HuH-7.5 (cell line): ENCODE measurements at regions not wholly inside any gene's neighbourhood (a gene's known extent, or its start where the extent isn't known, plus 50 kb on each side); places are given as distances from the start of the nearest gene placed in this dataset.
"Not testable (repeated sequence)": the region's sequence is repeated elsewhere in the genome, so short reads cannot be mapped to it uniquely, and the experiment has no call there.

Experiments
- DNase-seq: peaks from one replicate; pipeline ENCODE4 v3.0.0; 2011; ENCODE audit warnings: low spot score

GRCh38 chr9:81344366-81344765 is 345.0 kb downstream of the TLE1 start:
- no peak for DNase-seq

DNA sequence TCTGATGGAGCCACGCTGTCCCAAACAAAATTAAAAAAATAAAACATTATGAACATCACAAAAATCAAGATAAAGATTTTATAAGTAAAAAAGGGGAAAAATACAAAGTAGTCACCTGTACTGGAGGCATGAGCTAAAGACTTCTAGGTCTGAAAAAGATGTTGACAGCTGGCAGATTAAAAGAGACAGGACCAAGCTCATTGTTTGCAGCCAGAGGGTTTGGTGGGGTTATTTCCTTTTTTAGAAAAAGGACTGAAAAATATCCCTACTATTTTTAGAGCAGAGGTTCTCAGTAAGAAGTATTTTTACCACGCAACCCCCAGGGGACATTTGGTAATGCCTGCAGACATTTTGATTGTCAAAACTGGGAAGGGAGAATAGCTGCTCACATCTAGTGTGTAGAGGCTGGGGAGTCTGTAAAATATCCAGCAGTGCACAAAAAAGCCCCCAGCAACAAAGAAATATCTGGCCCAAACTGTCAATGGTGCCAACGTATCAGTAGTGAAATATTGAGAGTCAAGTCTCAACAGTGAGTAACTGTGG is 353.4 kb downstream of the TLE1 start:
- no peak for DNase-seq

- no peak for DNase-seq
These were observed 367.8 kb downstream of the TLE1 start for GRCh38 chr9:81321551-81321950.

DNA sequence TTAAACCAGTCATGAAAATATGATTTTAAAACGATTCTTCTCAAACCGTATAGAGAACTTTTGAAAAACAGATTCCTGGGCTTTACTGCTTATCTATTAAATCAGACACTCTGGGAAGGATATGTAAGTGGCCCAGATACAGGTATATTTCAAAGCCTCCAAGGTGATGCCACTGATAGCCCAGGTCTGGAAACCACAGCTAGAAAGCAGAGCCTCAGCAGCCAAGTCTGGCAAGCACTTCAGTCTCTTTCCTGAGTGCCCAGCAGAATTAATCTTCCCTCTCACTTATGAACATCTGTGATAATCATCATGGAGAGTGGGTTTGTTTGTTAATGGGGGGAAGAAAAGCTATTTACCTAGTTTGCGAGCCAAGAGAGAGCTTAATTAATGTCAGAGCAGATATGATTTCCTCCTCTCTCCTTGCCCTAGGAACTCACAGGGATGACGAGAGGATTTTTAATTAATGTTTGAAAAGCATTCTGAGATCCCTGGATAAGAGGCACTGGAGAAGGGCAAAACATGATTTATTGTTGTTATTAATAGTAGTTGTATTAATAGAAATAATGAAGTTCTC is 368.4 kb downstream of the TLE1 start:
- DNase-seq: no peak

- no peak for DNase-seq
These were observed 370.8 kb downstream of the TLE1 start for GRCh38 chr9:81318571-81318970.

DNA sequence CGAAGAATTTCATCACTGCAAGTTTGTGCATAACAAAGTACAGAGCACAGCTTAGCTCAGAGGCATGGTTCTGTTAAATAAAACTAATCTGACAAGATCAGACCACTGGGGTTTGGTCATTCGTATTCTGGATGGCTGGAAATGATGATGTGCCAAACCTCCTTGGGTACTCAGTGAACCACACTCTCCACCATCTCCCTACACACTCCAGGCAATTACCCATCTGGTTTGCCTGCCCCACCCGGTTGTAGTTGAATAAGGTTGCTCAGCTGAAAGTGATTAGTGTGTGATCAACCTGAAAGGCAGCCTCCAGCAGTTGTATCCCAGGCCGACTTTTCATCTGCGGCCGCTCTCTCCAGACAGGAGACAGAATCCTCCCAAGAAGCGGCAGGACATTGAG is 371.4 kb downstream of the TLE1 start:
- DNase-seq: no peak

DNA sequence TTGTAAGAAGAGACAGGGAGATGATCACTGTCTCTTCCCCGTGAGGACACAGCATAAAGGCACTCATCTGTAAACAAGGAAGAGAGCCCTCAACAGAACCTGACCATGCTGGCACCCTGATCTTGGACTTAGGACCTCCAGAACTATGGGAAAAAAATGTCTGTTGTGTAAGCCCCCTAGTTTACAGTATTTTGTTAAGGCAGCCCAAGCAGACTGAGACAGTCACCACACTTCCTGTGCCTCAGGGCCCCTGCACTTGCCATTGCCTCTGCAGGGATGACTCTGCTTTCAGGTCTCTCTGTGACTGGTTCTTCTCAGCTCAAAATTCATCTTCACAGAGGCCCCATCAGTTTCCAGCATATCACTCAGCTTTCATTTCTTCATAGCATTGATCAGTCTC is 372.1 kb downstream of the TLE1 start:
- DNase-seq: no peak

DNA sequence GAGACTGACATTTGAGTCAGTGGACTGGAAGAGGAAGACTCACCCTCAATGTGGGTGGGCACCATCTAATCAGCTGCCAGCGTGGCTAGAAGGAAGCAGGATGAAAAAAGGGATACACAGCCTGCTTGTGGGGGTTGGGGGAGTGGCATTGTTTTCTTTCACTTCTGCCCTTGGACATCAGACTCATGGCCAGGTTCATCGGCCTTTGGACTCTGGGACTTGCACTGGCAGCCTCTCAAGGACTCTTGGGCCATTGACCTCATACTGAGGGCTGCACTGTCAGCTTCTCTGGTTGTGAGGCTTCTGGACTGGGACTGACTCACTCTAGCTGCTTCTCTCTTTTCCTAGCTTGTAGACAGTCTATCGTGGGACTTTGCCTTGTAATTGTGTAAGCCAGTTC is 374.9 kb downstream of the TLE1 start:
- no peak for DNase-seq

- DNase-seq: no peak
These were observed 375.5 kb downstream of the TLE1 start for GRCh38 chr9:81313877-81314276.

DNA sequence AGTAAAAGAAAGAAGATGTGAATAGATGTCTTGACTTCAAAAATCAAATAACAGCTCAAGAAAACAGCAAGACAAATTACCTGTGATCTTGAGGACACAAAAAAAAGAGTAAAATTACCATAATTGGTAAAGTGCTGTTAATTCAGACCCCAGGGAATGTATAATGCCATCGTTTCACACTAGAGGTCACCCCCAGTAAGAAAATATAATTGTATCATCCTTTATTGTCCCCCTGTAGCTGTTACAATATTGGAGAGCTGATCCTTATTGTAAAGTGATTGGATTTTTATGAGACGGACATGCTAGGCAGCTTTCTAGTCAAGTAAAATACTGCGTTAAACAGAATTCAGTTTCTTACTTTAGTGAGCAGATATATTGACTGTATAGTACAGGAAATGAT is 377.0 kb downstream of the TLE1 start:
- no peak for DNase-seq

DNA sequence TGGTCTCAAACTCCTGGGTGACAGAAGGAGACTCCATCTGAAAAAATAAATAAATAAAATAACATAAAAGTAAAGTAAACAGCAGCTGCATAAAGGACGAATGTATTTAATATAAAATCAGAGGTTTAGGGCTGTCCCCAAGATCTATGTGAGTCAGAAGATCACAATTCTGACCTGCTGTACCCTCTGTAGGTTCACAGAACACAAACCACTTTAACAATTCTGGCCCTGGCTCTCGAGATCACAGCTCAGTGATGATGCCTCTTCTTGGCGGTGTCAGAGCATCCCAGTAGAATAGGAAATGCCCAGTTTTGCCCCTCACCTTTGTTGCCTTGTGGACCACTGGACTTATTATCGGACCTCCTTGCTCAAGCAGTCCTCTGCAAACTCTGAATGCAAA is 380.9 kb downstream of the TLE1 start:
- DNase-seq: no peak

DNA sequence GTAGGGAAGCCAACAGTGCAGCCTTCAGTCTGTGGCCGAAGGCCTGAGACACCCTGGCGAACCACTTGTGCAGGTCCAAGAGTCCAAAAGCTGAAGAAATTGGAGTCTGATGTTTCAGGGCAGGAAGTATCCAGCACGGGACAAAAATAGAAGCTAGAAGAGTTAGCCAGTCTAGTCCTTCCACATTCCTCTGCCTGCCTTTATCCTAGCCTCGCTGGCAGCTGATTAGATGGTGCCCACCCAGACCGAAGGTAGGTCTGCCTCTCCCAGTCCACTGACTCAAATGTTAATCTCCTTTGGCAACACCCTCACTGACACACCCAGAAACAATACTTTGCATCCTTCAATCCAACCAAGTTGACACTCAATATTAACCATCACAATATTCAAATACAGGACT is 381.6 kb downstream of the TLE1 start:
- DNase-seq: not testable (repeated sequence)

DNA sequence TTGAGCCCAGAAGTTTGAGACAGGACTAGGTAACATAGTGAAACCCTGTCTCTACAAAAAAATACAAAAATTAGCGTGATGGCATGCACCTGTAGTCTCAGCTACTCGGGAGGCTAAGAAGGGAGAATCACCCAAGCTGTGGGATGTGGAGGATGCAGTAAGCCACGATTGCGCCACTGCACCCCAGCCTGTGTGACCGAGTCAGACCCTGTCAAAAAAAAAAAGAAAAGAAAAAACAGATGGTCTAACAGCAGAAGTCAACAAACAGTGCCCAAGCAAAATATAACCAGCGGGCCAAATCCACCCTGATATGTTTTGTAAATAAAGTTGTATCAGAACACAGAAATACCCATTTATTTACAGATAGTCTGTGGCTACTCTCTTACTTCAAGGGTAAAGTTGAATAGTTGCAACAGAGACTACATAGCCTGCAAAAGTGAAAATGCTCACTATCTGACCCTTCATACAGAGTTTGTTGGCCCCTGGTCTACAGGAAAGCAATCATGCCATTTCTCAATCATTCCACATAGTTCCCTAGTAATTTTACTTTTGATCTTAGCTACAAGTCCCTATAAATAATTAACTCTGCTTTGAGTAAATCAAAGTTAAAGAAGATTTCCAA is 383.7 kb downstream of the TLE1 start:
- DNase-seq: peak; percentile 28

GRCh38 chr9:81303658-81304057 is 385.7 kb downstream of the TLE1 start:
- no peak for DNase-seq

DNA sequence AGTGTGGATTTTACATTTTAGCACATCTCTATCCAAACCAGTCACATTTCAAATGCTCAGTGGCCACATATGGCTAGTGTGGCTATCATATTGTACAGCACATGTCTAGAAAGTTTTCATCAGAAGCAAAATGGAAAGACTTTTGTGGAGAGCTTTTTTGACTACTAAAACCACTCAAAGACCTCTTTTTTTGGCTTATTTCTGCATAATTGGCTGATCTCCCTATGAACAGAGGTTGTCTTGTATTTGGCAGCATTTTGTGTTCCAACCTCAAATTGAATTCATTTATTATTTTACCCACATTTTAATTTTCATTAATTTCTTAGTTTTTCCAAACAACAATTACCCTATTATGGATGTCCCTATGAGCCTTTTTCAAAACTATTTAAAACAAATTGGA is 395.7 kb downstream of the TLE1 start:
- no peak for DNase-seq

- no peak for DNase-seq
These were observed 397.1 kb downstream of the TLE1 start for GRCh38 chr9:81292056-81292805.

GRCh38 chr9:81289622-81290021 is 399.7 kb downstream of the TLE1 start:
- DNase-seq: no peak

GRCh38 chr9:81268048-81268447 is 421.3 kb downstream of the TLE1 start:
- no peak for DNase-seq

GRCh38 chr9:81266674-81267073 is 422.7 kb downstream of the TLE1 start:
- no peak for DNase-seq

GRCh38 chr9:81266086-81266485 is 423.3 kb downstream of the TLE1 start:
- DNase-seq: no peak

DNA sequence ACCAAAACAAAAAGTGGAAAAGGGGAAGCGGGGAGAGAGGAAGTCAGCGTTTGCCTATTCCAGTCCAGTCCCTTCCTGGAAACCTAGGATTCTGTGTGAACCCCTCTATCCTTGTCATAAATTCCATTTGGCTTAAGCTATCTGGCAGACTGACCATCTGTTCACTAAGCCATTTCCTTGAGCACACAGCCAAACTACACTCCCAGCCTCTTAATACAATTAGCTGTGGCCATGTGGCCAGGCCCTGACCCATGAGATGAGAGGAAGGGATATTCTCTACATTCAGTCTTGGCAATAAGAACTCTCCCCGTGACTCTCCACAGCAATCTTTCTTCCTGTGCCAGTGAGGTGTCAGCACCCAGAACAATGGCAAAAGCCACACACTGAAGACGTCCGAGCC is 424.8 kb downstream of the TLE1 start:
- DNase-seq: no peak

- no peak for DNase-seq
These were observed 429.5 kb downstream of the TLE1 start for GRCh38 chr9:81259896-81260295.

DNA sequence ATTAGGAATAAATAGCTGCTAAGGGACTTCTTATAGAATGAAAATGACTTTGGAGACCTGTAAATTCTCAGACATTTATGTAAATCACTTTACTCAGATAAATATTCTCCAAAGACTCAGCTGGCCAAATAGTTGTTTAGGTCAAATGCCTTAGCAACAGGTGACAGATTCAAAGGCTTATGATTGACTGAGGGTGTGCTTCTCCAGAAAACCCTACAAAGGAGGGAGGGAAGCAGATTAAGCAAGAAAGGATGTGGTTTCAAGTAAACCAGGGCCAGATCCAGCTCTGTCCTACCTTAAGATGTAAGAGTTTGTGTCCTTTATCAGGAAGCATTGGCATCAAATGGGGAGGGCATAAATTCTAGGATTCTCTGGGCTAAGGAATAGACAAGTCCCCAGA is 433.0 kb downstream of the TLE1 start:
- DNase-seq: no peak
